Mucosa of stomach (tissue), 1 donor: ENCODE measurements at regions not wholly inside any gene's neighbourhood (a gene's known extent, or its start where the extent isn't known, plus 50 kb on each side); places are given as distances from the start of the nearest gene placed in this dataset.
"Not testable (repeated sequence)": the region's sequence is repeated elsewhere in the genome, so short reads cannot be mapped to it uniquely, and the experiment has no call there.

ENCODE experiments used
- H3K27me3 ChIP-seq: one replicate; pipeline ENCODE4 v1.7.0; 2013; ENCODE audit warnings: mild to moderate bottlenecking, low read length; ENCODE audit not compliant: control insufficient read depth, insufficient read depth
- H3K36me3 ChIP-seq: one replicate; pipeline ENCODE4 v1.7.0; 2013; ENCODE audit warnings: low read length; ENCODE audit not compliant: control insufficient read depth, insufficient read depth
- H3K4me1 ChIP-seq: one replicate; pipeline ENCODE4 v1.7.0; 2013; ENCODE audit warnings: mild to moderate bottlenecking, low read length; ENCODE audit not compliant: control insufficient read depth, insufficient read depth
- H3K4me3 ChIP-seq: one replicate; pipeline ENCODE4 v1.7.0; 2013; ENCODE audit warnings: low read length
- H3K9ac ChIP-seq: one replicate; pipeline ENCODE4 v1.7.0; 2013; ENCODE audit warnings: mild to moderate bottlenecking, low read length, moderate library complexity
- H3K9me3 ChIP-seq: one replicate; pipeline ENCODE4 v1.7.0; 2013; ENCODE audit warnings: mild to moderate bottlenecking, low read length, moderate library complexity; ENCODE audit not compliant: control insufficient read depth
- donor health status: Pancreatic carcinoma.

GRCh38 chr9:94173632-94174031 lies 85.5 kb upstream of the ZNF169 start:
- Histone ChIP-seq H3K4me3 (no peak overlapping the region), H3K27me3 (no peaks in the 10 kb centered on the region)

GRCh38 chr9:94174164-94174563 lies 84.9 kb upstream of the ZNF169 start:
- H3K9me3 ChIP-seq = no peaks in the 10 kb centered on the region
- H3K4me1 ChIP-seq = peaks cover 22% of the 10 kb centered on the region
- no peak overlapping the region for H3K4me3 ChIP-seq
- no peak overlapping the region for H3K9ac ChIP-seq
- no peaks in the 10 kb centered on the region for H3K27me3 ChIP-seq
- H3K36me3 ChIP-seq = peaks cover 4% of the 10 kb centered on the region

More at GRCh38 chr9:94173632-94174031, 85.5 kb upstream of the ZNF169 start:
- H3K9ac ChIP-seq = no peak overlapping the region
- no peaks in the 10 kb centered on the region for H3K9me3 ChIP-seq
- H3K4me1 ChIP-seq = peaks cover 25% of the 10 kb centered on the region
- peaks cover 4% of the 10 kb centered on the region for H3K36me3 ChIP-seq

- H3K9ac ChIP-seq = no peak overlapping the region
- H3K9me3 ChIP-seq = no peaks in the 10 kb centered on the region
- H3K4me1 ChIP-seq = peaks cover 22% of the 10 kb centered on the region
- no peak overlapping the region for H3K4me3 ChIP-seq
- peaks cover 4% of the 10 kb centered on the region for H3K36me3 ChIP-seq
- no peaks in the 10 kb centered on the region for H3K27me3 ChIP-seq
Observed at GRCh38 chr9:94175669-94176068, 83.4 kb upstream of the ZNF169 start.

GRCh38 chr9:94176608-94177007 lies 82.5 kb upstream of the ZNF169 start:
- no peaks in the 10 kb centered on the region for H3K9me3 ChIP-seq
- H3K4me1 ChIP-seq = peaks cover 22% of the 10 kb centered on the region
- no peak overlapping the region for H3K4me3 ChIP-seq
- H3K36me3 ChIP-seq = peaks cover 4% of the 10 kb centered on the region
- no peak overlapping the region for H3K9ac ChIP-seq
- no peaks in the 10 kb centered on the region for H3K27me3 ChIP-seq

GRCh38 chr9:94178927-94179326 lies 80.2 kb upstream of the ZNF169 start:
- peaks cover 13% of the 10 kb centered on the region for H3K4me1 ChIP-seq
- no peaks in the 10 kb centered on the region for H3K9me3 ChIP-seq
- H3K9ac ChIP-seq = no peak overlapping the region
- H3K36me3 ChIP-seq = peaks cover 4% of the 10 kb centered on the region
- H3K27me3 ChIP-seq = no peaks in the 10 kb centered on the region
- H3K4me3 ChIP-seq = no peak overlapping the region

- Histone ChIP-seq H3K9me3 (no peaks in the 10 kb centered on the region), H3K9ac (no peak overlapping the region), H3K36me3 (peaks cover 2% of the 10 kb centered on the region), H3K4me1 (peaks cover 4% of the 10 kb centered on the region), H3K4me3 (no peak overlapping the region), H3K27me3 (no peaks in the 10 kb centered on the region)
Observed at GRCh38 chr9:94181408-94182181, 77.5 kb upstream of the ZNF169 start.

GRCh38 chr9:94182532-94182931 lies 76.6 kb upstream of the ZNF169 start:
- Histone ChIP-seq H3K4me1 (peaks cover 4% of the 10 kb centered on the region), H3K36me3 (no peaks in the 10 kb centered on the region), H3K4me3 (no peak overlapping the region), H3K9me3 (no peaks in the 10 kb centered on the region), H3K9ac (no peak overlapping the region), H3K27me3 (no peaks in the 10 kb centered on the region)

GRCh38 chr9:94183240-94183999 lies 75.7 kb upstream of the ZNF169 start:
- H3K27me3 ChIP-seq = no peaks in the 10 kb centered on the region
- H3K4me3 ChIP-seq = no peak overlapping the region
- H3K36me3 ChIP-seq = no peaks in the 10 kb centered on the region
- no peak overlapping the region for H3K9ac ChIP-seq
- H3K9me3 ChIP-seq = no peaks in the 10 kb centered on the region
- H3K4me1 ChIP-seq = no peaks in the 10 kb centered on the region

- no peaks in the 10 kb centered on the region for H3K27me3 ChIP-seq
- no peak overlapping the region for H3K4me3 ChIP-seq
- no peaks in the 10 kb centered on the region for H3K9me3 ChIP-seq
- no peaks in the 10 kb centered on the region for H3K4me1 ChIP-seq
- H3K9ac ChIP-seq = no peak overlapping the region
- H3K36me3 ChIP-seq = no peaks in the 10 kb centered on the region
Observed at GRCh38 chr9:94188246-94188645, 70.9 kb upstream of the ZNF169 start.

- not testable (repeated sequence) for H3K9ac ChIP-seq, H3K4me1 ChIP-seq, H3K4me3 ChIP-seq, H3K36me3 ChIP-seq, H3K27me3 ChIP-seq, H3K9me3 ChIP-seq
Observed at GRCh38 chr9:94191706-94192105, 67.4 kb upstream of the ZNF169 start.

- Histone ChIP-seq H3K9me3 (no peaks in the 10 kb centered on the region), H3K27me3 (no peaks in the 10 kb centered on the region), H3K4me1 (no peaks in the 10 kb centered on the region), H3K9ac (no peak overlapping the region), H3K4me3 (no peak overlapping the region), H3K36me3 (no peaks in the 10 kb centered on the region)
Observed at GRCh38 chr9:94198414-94198813, 60.7 kb upstream of the ZNF169 start.

- Histone ChIP-seq H3K9me3 (no peaks in the 10 kb centered on the region), H3K36me3 (no peaks in the 10 kb centered on the region), H3K27me3 (no peaks in the 10 kb centered on the region), H3K4me3 (no peak overlapping the region), H3K9ac (no peak overlapping the region), H3K4me1 (no peaks in the 10 kb centered on the region)
Observed at GRCh38 chr9:94199776-94200175, 59.3 kb upstream of the ZNF169 start.
